ENCODE measurements at regions not wholly inside any gene's neighbourhood (a gene's known extent, or its start where the extent isn't known, plus 50 kb on each side); places are given as distances from the start of the nearest gene placed in this dataset.

DNA sequence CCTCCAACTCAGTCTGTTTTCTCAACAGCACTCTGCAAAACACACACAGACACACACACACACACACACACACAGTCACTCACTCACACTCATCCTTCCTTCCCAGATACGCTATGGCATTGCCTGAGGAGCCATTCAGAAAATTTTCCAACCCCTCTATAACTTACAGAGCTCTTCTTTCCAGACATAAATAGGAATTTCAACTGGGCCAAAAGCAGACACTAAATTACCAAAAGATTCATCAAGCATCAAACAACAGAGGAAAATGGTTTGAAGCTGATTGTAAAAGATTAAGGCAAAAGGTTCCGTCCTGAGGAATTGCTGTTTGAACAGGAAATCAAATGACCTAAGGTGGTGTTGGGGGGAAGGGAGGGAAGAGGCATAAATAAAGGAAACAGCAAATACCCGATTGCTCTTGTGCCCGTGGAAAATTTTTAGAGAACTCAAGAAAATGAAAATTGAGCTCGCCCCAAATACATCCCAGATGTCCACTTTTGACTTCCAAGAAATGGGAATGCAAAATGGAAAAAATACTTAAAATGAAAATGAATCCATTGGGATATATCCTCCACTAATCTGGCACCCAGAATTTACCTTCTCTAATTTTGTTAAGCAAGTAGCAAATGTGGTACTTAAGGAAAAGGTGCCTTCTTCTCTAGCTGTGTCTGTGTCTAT, 183.6 kb downstream of the QDPR start:
- no peaks in the 10 kb centered on the region for H3K27me3 ChIP-seq
- H3K27ac ChIP-seq: no peak overlapping the region
- H3K9me3 ChIP-seq: no peaks in the 10 kb centered on the region
- TF ChIP-seq POLR2AphosphoS5 (IDR thresholded peaks at IDR 0.05): no peak
- TF ChIP-seq EP300 (IDR thresholded peaks at IDR 0.05): no peak
- TF ChIP-seq CTCF (IDR thresholded peaks at IDR 0.05): no peak
- TF ChIP-seq POLR2A (IDR thresholded peaks at IDR 0.05): no peak
- WGBS, 2 donors: 42 to 46% methylated on average over 5 of the region's 5 CpGs
- DNase-seq: no peak
- no peaks in the 10 kb centered on the region for H3K36me3 ChIP-seq
- no peak overlapping the region for H3K4me3 ChIP-seq
- intact Hi-C loops (cut with DNase I): no loop called here
- H3K4me1 ChIP-seq: peaks cover 0 to 10% (median 4%) of the 10 kb centered on the region in 4 donors

DNA sequence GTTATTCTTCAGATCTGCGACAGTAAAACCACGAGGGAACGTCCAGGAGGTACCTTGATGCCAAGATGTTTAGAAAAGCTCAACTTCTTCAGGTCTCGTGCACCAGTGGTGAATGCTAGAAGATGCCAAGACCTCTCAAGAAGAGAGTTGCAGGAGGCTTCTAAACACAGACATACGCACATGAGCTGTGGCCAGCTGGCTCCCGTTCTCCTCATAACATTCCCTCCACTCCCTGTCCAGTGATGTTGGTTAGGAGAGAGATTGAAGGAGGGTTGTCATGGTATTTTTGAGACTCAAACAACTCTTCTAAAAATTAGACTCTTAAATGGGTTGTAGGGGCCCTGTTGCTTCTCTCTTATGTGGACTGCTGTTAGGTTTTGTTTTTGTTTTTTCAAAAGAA, 184.3 kb downstream of the QDPR start:
- Histone ChIP-seq H3K4me3 (no peak overlapping the region), H3K27me3 (no peaks in the 10 kb centered on the region), H3K36me3 (no peaks in the 10 kb centered on the region), H3K9me3 (no peaks in the 10 kb centered on the region), H3K27ac (no peak overlapping the region), H3K4me1 (peaks cover 0 to 10% (median 4%) of the 10 kb centered on the region in 4 donors)
- 71 to 75% methylated on average over 6 of the region's 6 CpGs for WGBS, 2 donors
- DNase-seq: no peak
- intact Hi-C loops (cut with DNase I): no loop called here
- TF ChIP-seq POLR2AphosphoS5 (IDR thresholded peaks at IDR 0.05) (no peak), EP300 (IDR thresholded peaks at IDR 0.05) (no peak), POLR2A (IDR thresholded peaks at IDR 0.05) (no peak), CTCF (IDR thresholded peaks at IDR 0.05) (no peak)

DNA sequence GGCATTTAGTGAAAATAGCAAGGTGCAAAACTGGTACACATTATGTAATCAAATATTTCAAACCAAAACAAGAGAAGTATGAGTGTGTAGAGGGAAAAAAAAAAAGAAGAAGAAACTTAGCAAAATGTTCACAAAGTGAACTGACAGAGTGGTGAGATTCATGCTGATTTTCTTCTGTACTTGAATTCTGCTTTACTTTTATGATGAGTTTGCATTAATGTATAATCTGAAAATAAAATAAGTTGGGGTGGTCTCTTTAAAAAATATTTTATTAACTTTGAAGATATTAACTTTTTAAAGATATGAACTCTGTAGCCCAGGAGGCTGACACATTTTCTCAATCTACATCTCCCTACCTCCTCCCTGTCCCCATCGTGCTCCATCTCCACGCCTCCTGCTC, 185.1 kb downstream of the QDPR start:
- Histone ChIP-seq H3K4me1 (peaks cover 0 to 10% (median 4%) of the 10 kb centered on the region in 4 donors), H3K27me3 (no peaks in the 10 kb centered on the region), H3K4me3 (no peak overlapping the region), H3K9me3 (no peaks in the 10 kb centered on the region), H3K36me3 (no peaks in the 10 kb centered on the region), H3K27ac (no peak overlapping the region)
- intact Hi-C loops (cut with DNase I): no loop called here
- TF ChIP-seq EP300 (IDR thresholded peaks at IDR 0.05): no peak
- TF ChIP-seq POLR2AphosphoS5 (IDR thresholded peaks at IDR 0.05): no peak
- TF ChIP-seq POLR2A (IDR thresholded peaks at IDR 0.05): no peak
- no peak for TF ChIP-seq CTCF (IDR thresholded peaks at IDR 0.05)
- DNase-seq: no peak
- WGBS, 2 donors: 74 to 82% methylated on average over 2 of the region's 2 CpGs

DNA sequence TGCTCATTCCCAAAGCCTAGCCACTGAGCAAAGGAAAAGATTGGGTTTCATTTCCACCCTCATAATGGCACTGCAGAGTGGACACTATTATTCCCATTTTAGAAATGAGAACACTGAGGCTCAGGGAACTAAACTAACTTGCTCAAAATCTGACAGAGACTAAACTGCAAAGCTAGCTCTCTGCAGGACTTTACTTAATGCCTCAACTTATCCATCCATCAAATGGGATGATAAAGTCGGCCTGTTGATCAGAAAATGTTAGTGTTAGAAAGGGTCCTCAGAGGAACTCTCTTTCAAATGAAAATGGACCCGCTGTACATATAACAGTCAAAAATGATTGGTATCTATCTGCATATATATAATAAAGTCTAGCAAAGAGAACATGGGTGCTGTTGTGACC, 186.8 kb downstream of the QDPR start:
- TF ChIP-seq CTCF (IDR thresholded peaks at IDR 0.05) (no peak), EP300 (IDR thresholded peaks at IDR 0.05) (no peak), POLR2A (IDR thresholded peaks at IDR 0.05) (no peak), POLR2AphosphoS5 (IDR thresholded peaks at IDR 0.05) (no peak)
- Histone ChIP-seq H3K27me3 (no peaks in the 10 kb centered on the region), H3K4me3 (no peak overlapping the region), H3K4me1 (peaks cover 0 to 10% (median 4%) of the 10 kb centered on the region in 4 donors), H3K27ac (no peak overlapping the region), H3K9me3 (no peaks in the 10 kb centered on the region), H3K36me3 (no peaks in the 10 kb centered on the region)
- intact Hi-C loops (cut with DNase I): no loop called here
- 93 to 97% methylated on average over 2 of the region's 2 CpGs for WGBS, 2 donors
- no peak for DNase-seq

- Histone ChIP-seq H3K27ac (no peak overlapping the region), H3K4me3 (no peak overlapping the region)
- DNase-seq: no peak
Observed at GRCh38 chr4:17324386-17324830, 187.5 kb downstream of the QDPR start.

More at GRCh38 chr4:17324386-17324830, 187.5 kb downstream of the QDPR start:
- TF ChIP-seq POLR2AphosphoS5 (IDR thresholded peaks at IDR 0.05): no peak
- TF ChIP-seq POLR2A (IDR thresholded peaks at IDR 0.05): no peak
- no peak for TF ChIP-seq EP300 (IDR thresholded peaks at IDR 0.05)
- TF ChIP-seq CTCF (IDR thresholded peaks at IDR 0.05): peak; percentile 32 to 54 (median 44)
- Histone ChIP-seq H3K36me3 (no peaks in the 10 kb centered on the region), H3K27me3 (no peaks in the 10 kb centered on the region), H3K9me3 (no peaks in the 10 kb centered on the region), H3K4me1 (peaks cover 0 to 10% (median 4%) of the 10 kb centered on the region in 4 donors)
- intact Hi-C loops (cut with DNase I): loop anchor here (5.0 kb wide), 2 partner anchors 412 to 1032 kb away; no protein-coding TSS in a partner anchor
- 12 to 13% methylated on average over 11 of the region's 11 CpGs for WGBS, 2 donors

All from sigmoid colon (tissue), 6 donors.